CD4-positive, alpha-beta memory T cell (primary cell): ENCODE measurements at regions not wholly inside any gene's neighbourhood (a gene's known extent, or its start where the extent isn't known, plus 50 kb on each side); places are given as distances from the start of the nearest gene placed in this dataset.

Experiments
- CTCF ChIA-PET: fragments of 350-600 bp; sonication (Branson Sonifier 250); formaldehyde crosslinking; loops from one replicate; lab custom pipeline; 2021; ENCODE audit warnings: inconsistent platforms; ENCODE audit not compliant: partially characterized antibody; lab: Charles Lee
- POLR2A ChIA-PET: fragments of 350-600 bp; sonication (Branson Sonifier 250); formaldehyde crosslinking; loops from one replicate; lab custom pipeline; 2021; ENCODE audit not compliant: partially characterized antibody; lab: Charles Lee
- DNase-seq, 5 donors: peaks; one replicate each; pipeline versions ENCODE4 v3.0.0 to v3.0.0-alpha.2; 2020 to 2022; ENCODE audit warnings: mixed read lengths in 1 of 5
- H3K27ac ChIP-seq: one replicate; pipeline ENCODE4 v1.7.0; 2013; ENCODE audit warnings: low read depth, low read length
- H3K27me3 ChIP-seq: 2 replicates; pipeline ENCODE4 v1.7.0; 2013; ENCODE audit warnings: mild to moderate bottlenecking, low read length, moderate library complexity; ENCODE audit not compliant: insufficient read depth
- H3K36me3 ChIP-seq: 2 replicates; pipeline ENCODE4 v1.7.0; 2013; ENCODE audit warnings: mild to moderate bottlenecking, low read length, moderate library complexity; ENCODE audit not compliant: insufficient read depth
- H3K4me1 ChIP-seq: 2 replicates; pipeline ENCODE4 v1.7.0; 2013; ENCODE audit warnings: mild to moderate bottlenecking, low read length, moderate library complexity; ENCODE audit not compliant: insufficient read depth
- H3K4me3 ChIP-seq, 2 donors: one replicate each; pipeline ENCODE4 v1.7.0; 2013; ENCODE audit warnings: low read length in 2 of 2, mild to moderate bottlenecking in 1 of 2
- H3K9me3 ChIP-seq, 2 donors: one replicate each; pipeline ENCODE4 v1.7.0; 2013; ENCODE audit warnings: low read length in 2 of 2, control low read depth in 1 of 2; ENCODE audit not compliant: control insufficient read depth in 1 of 2
- H3K27ac Mint-ChIP-seq, 7 donors: one replicate each; pipeline ENCODE4 v1.8.0; 2020 to 2021; ENCODE audit warnings: mixed read lengths in 7 of 7, mild to moderate bottlenecking in 6 of 7, inconsistent platforms in 3 of 7, moderate library complexity in 3 of 7
- H3K27me3 Mint-ChIP-seq, 2 donors: one replicate each; pipeline ENCODE4 v1.8.0; 2020 to 2021; ENCODE audit warnings: mixed read lengths in 2 of 2
- H3K36me3 Mint-ChIP-seq, 2 donors: one replicate each; pipeline ENCODE4 v1.8.0; 2020 to 2021; ENCODE audit warnings: mixed read lengths in 2 of 2, inconsistent platforms in 1 of 2, mild to moderate bottlenecking in 1 of 2
- H3K4me1 Mint-ChIP-seq, 4 donors: one replicate each; pipeline ENCODE4 v1.8.0; 2020 to 2021; ENCODE audit warnings: mixed read lengths in 4 of 4, mild to moderate bottlenecking in 1 of 4
- H3K4me3 Mint-ChIP-seq, 8 donors: one replicate each; pipeline ENCODE4 v1.8.0; 2020 to 2021; ENCODE audit warnings: mixed read lengths in 8 of 8, mild to moderate bottlenecking in 7 of 8, moderate library complexity in 6 of 8, inconsistent platforms in 3 of 8
- H3K9me3 Mint-ChIP-seq, 8 donors: one replicate each; pipeline ENCODE4 v1.8.0; 2020 to 2021; ENCODE audit warnings: mixed read lengths in 8 of 8, mild to moderate bottlenecking in 5 of 8, inconsistent platforms in 3 of 8, moderate library complexity in 1 of 8
- intact Hi-C: fragments of 100-400 bp; cut with micrococcal nuclease; formaldehyde crosslinking; loops from one replicate; pipeline ENCODE4 v1.15.1; 2023

- H3K27ac ChIP-seq: no peak overlapping the region
- POLR2A ChIA-PET: no interaction called here
- H3K4me1 Mint-ChIP-seq: no peaks in the 10 kb centered on the region
These were observed 98.0 kb downstream of the ATPSCKMT start for GRCh38 chr5:10151656-10152055.

GRCh38 chr5:10149911-10150310 lies 99.8 kb downstream of the ATPSCKMT start:
- no peak overlapping the region for H3K27ac ChIP-seq
- intact Hi-C loops: no loop called here
- no peak for DNase-seq
- no peaks in the 10 kb centered on the region for H3K4me1 Mint-ChIP-seq
- no peaks in the 10 kb centered on the region for H3K27me3 ChIP-seq
- ChIA-PET POLR2A (no interaction called here), CTCF (no interaction called here)
- H3K9me3 ChIP-seq: no peaks in the 10 kb centered on the region
- H3K36me3 Mint-ChIP-seq: no peaks in the 10 kb centered on the region
- H3K9me3 Mint-ChIP-seq: no peaks in the 10 kb centered on the region
- no peak overlapping the region for H3K27ac Mint-ChIP-seq
- peaks cover 3 to 6% of the 10 kb centered on the region in 2 donors for H3K27me3 Mint-ChIP-seq
- H3K36me3 ChIP-seq: no peaks in the 10 kb centered on the region
- no peaks in the 10 kb centered on the region for H3K4me1 ChIP-seq
- H3K4me3 Mint-ChIP-seq: no peak overlapping the region
- no peak overlapping the region for H3K4me3 ChIP-seq

More at GRCh38 chr5:10151656-10152055, 98.0 kb downstream of the ATPSCKMT start:
- no peaks in the 10 kb centered on the region for H3K4me1 ChIP-seq
- no peaks in the 10 kb centered on the region for H3K9me3 Mint-ChIP-seq
- CTCF ChIA-PET: no interaction called here
- H3K36me3 ChIP-seq: no peaks in the 10 kb centered on the region
- H3K36me3 Mint-ChIP-seq: no peaks in the 10 kb centered on the region
- intact Hi-C loops: no loop called here
- H3K27ac Mint-ChIP-seq: no peak overlapping the region
- no peak for DNase-seq
- H3K27me3 Mint-ChIP-seq: peaks cover 1 to 5% of the 10 kb centered on the region in 2 donors
- H3K4me3 ChIP-seq: no peak overlapping the region
- no peaks in the 10 kb centered on the region for H3K27me3 ChIP-seq
- no peaks in the 10 kb centered on the region for H3K9me3 ChIP-seq
- H3K4me3 Mint-ChIP-seq: no peak overlapping the region

GRCh38 chr5:10145923-10146401 lies 103.7 kb downstream of the ATPSCKMT start:
- H3K9me3 Mint-ChIP-seq: no peaks in the 10 kb centered on the region
- CTCF ChIA-PET: no interaction called here
- POLR2A ChIA-PET: no interaction called here
- Histone ChIP-seq H3K9me3 (no peaks in the 10 kb centered on the region), H3K36me3 (no peaks in the 10 kb centered on the region), H3K27me3 (no peaks in the 10 kb centered on the region), H3K4me3 (no peak overlapping the region), H3K4me1 (no peaks in the 10 kb centered on the region), H3K27ac (no peak overlapping the region)
- intact Hi-C loops: no loop called here
- no peak overlapping the region for H3K4me3 Mint-ChIP-seq
- no peak for DNase-seq
- H3K36me3 Mint-ChIP-seq: no peaks in the 10 kb centered on the region
- H3K4me1 Mint-ChIP-seq: no peaks in the 10 kb centered on the region
- peaks cover 2 to 6% of the 10 kb centered on the region in 2 donors for H3K27me3 Mint-ChIP-seq
- H3K27ac Mint-ChIP-seq: no peak overlapping the region

GRCh38 chr5:10144040-10144439 lies 105.6 kb downstream of the ATPSCKMT start:
- H3K4me3 ChIP-seq: no peak overlapping the region
- H3K4me1 Mint-ChIP-seq: no peaks in the 10 kb centered on the region
- peaks cover 0 to 6% of the 10 kb centered on the region in 2 donors for H3K27me3 Mint-ChIP-seq
- H3K27me3 ChIP-seq: no peaks in the 10 kb centered on the region
- H3K36me3 ChIP-seq: no peaks in the 10 kb centered on the region
- H3K4me3 Mint-ChIP-seq: no peak overlapping the region
- POLR2A ChIA-PET: no interaction called here
- H3K9me3 Mint-ChIP-seq: no peaks in the 10 kb centered on the region
- H3K36me3 Mint-ChIP-seq: no peaks in the 10 kb centered on the region
- H3K27ac ChIP-seq: no peak overlapping the region
- intact Hi-C loops: no loop called here
- no peak overlapping the region for H3K27ac Mint-ChIP-seq
- CTCF ChIA-PET: no interaction called here
- no peak for DNase-seq
- H3K4me1 ChIP-seq: no peaks in the 10 kb centered on the region
- H3K9me3 ChIP-seq: no peaks in the 10 kb centered on the region

- no peaks in the 10 kb centered on the region for H3K27me3 ChIP-seq
- intact Hi-C loops: no loop called here
- DNase-seq: no peak
- H3K27ac ChIP-seq: no peak overlapping the region
- no peaks in the 10 kb centered on the region for H3K9me3 Mint-ChIP-seq
- H3K4me1 ChIP-seq: no peaks in the 10 kb centered on the region
- no peaks in the 10 kb centered on the region for H3K4me1 Mint-ChIP-seq
- H3K36me3 Mint-ChIP-seq: no peaks in the 10 kb centered on the region
- no peak overlapping the region for H3K27ac Mint-ChIP-seq
- H3K9me3 ChIP-seq: no peaks in the 10 kb centered on the region
- CTCF ChIA-PET: no interaction called here
- no peak overlapping the region for H3K4me3 Mint-ChIP-seq
- H3K27me3 Mint-ChIP-seq: peaks cover 0 to 2% of the 10 kb centered on the region in 2 donors
- H3K36me3 ChIP-seq: no peaks in the 10 kb centered on the region
- no peak overlapping the region for H3K4me3 ChIP-seq
- POLR2A ChIA-PET: no interaction called here
These were observed 109.3 kb downstream of the ATPSCKMT start for GRCh38 chr5:10140195-10140973.

GRCh38 chr5:10138395-10139057 lies 111.2 kb downstream of the ATPSCKMT start:
- H3K4me1 Mint-ChIP-seq: no peaks in the 10 kb centered on the region
- H3K36me3 Mint-ChIP-seq: no peaks in the 10 kb centered on the region
- intact Hi-C loops: no loop called here
- CTCF ChIA-PET: no interaction called here
- H3K4me1 ChIP-seq: no peaks in the 10 kb centered on the region
- POLR2A ChIA-PET: no interaction called here
- H3K27ac ChIP-seq: no peak overlapping the region
- no peaks in the 10 kb centered on the region for H3K9me3 Mint-ChIP-seq
- no peak overlapping the region for H3K27ac Mint-ChIP-seq
- H3K36me3 ChIP-seq: no peaks in the 10 kb centered on the region
- no peaks in the 10 kb centered on the region for H3K27me3 ChIP-seq
- H3K4me3 ChIP-seq: no peak overlapping the region
- no peaks in the 10 kb centered on the region for H3K9me3 ChIP-seq
- DNase-seq: no peak
- no peak overlapping the region for H3K4me3 Mint-ChIP-seq
- peaks cover 0 to 2% of the 10 kb centered on the region in 2 donors for H3K27me3 Mint-ChIP-seq

GRCh38 chr5:10133830-10134229 lies 115.9 kb downstream of the ATPSCKMT start:
- no peak for DNase-seq
- ChIA-PET CTCF (no interaction called here), POLR2A (no interaction called here)
- Mint-ChIP-seq H3K9me3 (peaks cover 0 to 4% (median 0%) of the 10 kb centered on the region in 8 donors), H3K27me3 (no peaks in the 10 kb centered on the region), H3K27ac (no peak overlapping the region), H3K36me3 (no peaks in the 10 kb centered on the region), H3K4me3 (no peak overlapping the region), H3K4me1 (no peaks in the 10 kb centered on the region)
- H3K36me3 ChIP-seq: no peaks in the 10 kb centered on the region
- no peak overlapping the region for H3K27ac ChIP-seq
- intact Hi-C loops: no loop called here
- no peaks in the 10 kb centered on the region for H3K27me3 ChIP-seq
- no peaks in the 10 kb centered on the region for H3K4me1 ChIP-seq
- H3K9me3 ChIP-seq: no peaks in the 10 kb centered on the region
- no peak overlapping the region for H3K4me3 ChIP-seq
